ENCODE measurements at regions not wholly inside any gene's neighbourhood (a gene's known extent, or its start where the extent isn't known, plus 50 kb on each side); places are given as distances from the start of the nearest gene placed in this dataset.

GRCh38 chr3:180092889-180093288, 56.2 kb upstream of the PEX5L start:
- no peak for DNase-seq

- DNase-seq, result no peak
Measured at GRCh38 chr3:180093535-180093934, 56.8 kb upstream of the PEX5L start.

DNA sequence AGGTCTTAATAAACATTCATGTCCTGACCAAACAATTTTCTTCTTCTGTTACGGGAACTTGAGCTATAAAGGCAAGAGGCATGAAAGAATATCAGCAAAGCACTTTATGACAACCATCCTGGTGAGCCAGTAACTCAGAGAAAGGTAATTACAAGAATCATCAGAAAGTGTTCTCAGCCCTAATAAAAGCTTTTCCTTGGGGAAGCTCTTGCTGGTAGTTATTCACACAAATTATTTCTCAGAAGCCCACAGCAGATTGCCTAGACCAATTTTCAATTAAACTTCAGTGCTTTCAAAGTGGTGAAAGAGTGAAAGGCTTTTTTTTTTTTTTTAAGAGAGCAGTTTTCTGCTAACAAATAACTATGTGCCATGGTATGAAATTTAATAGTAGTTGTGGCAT, 60.9 kb upstream of the PEX5L start:
- DNase-seq, result no peak

- no peak for DNase-seq
Measured at GRCh38 chr3:180102134-180102533, 65.4 kb upstream of the PEX5L start.

DNA sequence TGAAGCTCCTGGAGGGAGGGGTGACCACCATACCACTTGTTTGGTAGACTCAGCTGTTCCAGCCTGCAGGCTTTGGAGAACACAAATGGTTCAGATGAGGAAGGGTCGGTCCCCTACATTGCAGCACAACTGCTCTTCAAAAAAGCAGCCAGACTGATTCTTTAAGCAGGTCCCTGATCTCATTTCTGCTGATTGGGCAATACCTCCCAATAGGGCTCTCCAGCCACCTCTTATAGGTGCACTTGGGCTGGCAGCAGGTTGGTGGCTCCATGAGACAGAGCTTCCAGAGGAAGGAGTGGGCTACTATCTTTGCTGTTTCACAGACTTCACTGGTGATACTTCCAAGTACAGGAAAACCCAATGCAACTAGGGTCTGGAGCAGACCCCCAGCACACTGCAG, 65.9 kb upstream of the PEX5L start:
- DNase-seq, result no peak

- no peak for DNase-seq
Measured at GRCh38 chr3:180116203-180116602, 79.5 kb upstream of the PEX5L start.

- no peak for DNase-seq
Measured at GRCh38 chr3:180116658-180117057, 79.9 kb upstream of the PEX5L start.

- no peak for DNase-seq
Measured at GRCh38 chr3:180117381-180118163, 80.8 kb upstream of the PEX5L start.

DNA sequence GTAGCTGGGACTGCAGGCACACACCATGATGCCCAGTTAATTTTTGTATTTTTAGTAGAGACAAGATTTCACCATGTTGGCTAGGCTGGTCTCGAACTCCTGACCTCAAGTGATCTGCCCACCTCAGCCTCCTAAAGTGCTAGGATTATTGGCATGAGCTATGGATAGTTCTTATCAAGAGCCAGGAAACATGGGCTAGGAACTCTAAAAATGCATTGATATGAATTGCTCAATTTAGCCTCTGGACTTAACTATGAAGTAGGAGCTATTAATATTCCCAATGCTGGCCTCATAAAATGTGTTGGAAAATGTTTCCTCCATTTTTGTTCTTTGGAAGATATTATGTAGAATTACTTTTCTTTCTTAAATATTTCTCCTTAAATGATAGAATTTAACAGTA, 82.8 kb upstream of the PEX5L start:
- DNase-seq, result no peak

GRCh38 chr3:180123928-180124327, 87.2 kb upstream of the PEX5L start:
- no peak for DNase-seq

DNA sequence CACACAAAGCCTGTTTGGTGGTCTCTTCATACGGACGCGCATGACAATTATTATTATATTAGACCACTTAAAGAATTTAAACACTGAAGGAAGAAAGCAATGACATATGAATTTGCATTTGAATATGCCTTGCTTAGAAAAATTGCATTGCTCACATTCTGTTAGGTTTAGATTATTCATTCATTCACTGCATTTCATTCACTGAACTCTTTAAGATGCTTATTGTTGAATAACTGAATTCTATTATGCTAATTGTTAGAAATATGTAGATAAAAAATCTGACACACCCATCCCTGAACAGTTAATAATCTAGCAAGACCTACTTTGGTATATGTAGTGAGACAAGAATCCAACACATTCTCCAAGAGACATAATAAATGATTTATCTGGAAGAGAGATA, 94.4 kb upstream of the PEX5L start:
- DNase-seq, result no peak

- DNase-seq, result no peak
Measured at GRCh38 chr3:180135101-180135500, 98.4 kb upstream of the PEX5L start.

DNA sequence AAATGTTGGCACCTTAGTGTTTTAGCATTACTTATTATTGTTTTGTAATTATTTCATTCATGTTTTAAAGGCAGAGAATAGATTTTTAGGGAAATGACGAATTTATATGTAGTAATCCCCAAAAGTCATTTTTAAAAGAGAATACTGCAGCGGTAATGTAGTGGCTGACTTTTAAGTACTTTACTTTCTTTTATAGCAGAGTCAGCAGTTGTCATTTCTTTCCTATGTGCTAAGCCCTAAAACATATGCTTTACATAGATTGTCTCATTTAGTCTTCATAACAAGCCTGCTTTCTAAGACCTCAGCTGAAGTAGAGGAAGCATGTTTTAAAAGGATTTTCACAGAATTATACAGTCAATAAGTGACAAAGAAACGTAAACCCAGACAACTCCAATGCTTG, 102.1 kb upstream of the PEX5L start:
- no peak for DNase-seq

GRCh38 chr3:180142041-180142440, 105.3 kb upstream of the PEX5L start:
- DNase-seq, result no peak

DNA sequence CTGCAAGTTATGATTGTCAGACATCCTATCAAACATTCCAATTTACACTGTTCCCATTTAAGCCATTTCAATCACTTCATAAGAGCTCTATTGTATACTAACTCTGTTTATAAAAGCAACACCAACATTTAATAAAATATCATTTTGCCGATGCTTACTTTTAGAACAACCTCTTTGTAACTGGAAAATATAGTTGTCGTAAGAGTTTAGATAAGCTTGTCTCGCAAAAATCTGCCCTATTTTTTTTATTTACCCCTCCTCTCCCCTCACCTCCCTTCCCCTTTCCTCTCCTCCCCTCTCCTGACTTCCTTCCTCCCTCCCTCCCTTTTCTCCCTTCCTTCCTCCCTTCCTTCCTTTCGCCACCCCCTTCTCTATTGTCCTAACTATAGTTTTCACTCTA, 105.7 kb upstream of the PEX5L start:
- no peak for DNase-seq

- no peak for DNase-seq
Measured at GRCh38 chr3:180161770-180162169, 125.0 kb upstream of the PEX5L start.

DNA sequence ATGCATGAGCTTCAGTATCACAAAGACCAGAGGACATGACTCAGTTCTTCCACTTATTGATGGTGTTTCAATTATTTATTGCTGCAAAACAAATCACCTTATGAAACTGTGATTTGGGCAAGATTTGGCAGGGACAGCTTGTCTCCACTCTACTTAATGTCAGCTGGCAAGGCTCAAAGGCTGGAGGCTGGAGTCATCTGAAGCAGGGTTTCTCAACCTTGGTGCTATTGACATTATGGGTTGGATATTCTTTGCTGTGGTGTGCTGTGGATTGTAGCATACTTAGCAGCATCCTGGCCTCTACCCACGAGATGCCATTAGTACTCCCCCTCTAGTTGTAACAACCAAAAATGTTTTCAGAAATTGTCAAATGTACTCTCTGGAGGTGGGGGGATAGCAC, 138.8 kb upstream of the PEX5L start:
- no peak for DNase-seq

DNA sequence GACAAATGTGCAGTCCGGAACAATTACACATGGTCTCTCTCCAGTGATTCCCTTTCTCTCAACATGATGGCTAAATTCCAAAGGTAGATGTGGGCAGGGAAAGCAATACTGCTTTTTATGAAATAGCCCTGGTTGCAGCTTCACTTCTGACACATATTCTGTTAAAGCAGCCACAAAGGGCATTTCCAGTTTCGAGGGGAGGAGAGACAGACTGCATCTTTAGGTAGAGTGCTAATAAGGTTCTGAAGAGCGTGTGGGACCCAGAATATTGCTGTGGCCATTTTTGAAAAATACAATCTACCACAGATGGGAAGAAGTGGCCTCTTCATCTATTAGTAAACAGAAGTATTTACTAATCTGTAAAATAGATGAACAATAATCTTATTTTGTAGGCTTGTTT, 139.3 kb upstream of the PEX5L start:
- no peak for DNase-seq

DNA sequence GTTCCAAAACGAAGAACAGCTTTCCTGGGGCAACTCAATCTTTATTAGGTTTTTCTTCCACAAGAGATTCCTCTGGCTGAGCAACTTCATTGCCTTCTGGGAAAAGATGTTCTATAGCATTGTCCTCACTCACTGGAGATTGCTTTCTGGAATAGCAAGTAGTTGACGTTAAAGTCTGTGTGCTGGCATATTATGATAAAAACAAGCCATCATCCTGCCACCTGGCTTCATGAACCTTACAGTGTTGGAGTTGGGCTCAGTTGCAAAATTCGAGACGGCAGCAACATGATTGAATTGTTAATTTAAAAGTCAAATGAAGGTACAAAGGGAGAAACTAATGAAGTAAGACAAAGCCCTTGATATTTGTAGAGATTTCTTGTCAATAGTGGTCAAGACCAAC, 140.5 kb upstream of the PEX5L start:
- no peak for DNase-seq

GRCh38 chr3:180179562-180179961, 142.8 kb upstream of the PEX5L start:
- DNase-seq, result no peak

DNA sequence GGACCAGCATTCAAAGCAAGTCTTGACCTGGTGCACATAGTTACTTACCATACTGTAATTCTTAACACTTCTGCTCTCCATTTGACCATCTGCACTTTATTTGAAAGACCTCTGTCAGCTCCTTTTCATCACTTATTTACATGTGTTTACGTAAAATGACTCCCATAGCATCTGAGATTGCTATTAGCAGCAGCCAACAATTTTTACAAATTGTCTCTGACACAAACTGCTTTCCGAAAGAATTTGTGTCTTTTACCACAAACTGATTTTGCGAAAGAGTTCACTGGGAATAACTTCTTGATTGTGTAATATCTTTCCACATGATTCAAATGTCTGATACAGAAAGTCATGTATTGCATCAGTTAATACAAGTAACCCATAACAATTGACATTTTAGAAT, 144.1 kb upstream of the PEX5L start:
- no peak for DNase-seq

DNA sequence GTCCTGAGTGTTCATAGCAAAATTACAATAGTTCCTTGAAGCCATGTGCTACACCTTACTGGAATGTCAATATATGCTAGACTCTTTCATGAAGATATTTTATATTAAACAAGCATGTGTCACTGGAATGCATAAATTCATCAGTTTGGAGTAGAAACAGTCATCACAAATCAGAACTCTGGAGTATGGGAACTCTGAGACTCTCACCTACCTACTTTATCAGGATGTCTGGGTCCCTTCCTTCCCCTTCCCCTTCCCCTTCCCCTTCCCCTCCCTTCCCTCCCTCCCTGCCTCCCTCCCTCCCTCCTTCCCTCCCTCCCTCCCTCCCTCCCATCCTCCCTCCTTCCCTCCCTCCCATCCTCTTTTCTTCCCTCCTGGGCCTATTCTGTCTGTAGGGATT, 144.7 kb upstream of the PEX5L start:
- no peak for DNase-seq

GRCh38 chr3:180183346-180183745, 146.6 kb upstream of the PEX5L start:
- no peak for DNase-seq

- no peak for DNase-seq
Measured at GRCh38 chr3:180184816-180185215, 148.1 kb upstream of the PEX5L start.

DNA sequence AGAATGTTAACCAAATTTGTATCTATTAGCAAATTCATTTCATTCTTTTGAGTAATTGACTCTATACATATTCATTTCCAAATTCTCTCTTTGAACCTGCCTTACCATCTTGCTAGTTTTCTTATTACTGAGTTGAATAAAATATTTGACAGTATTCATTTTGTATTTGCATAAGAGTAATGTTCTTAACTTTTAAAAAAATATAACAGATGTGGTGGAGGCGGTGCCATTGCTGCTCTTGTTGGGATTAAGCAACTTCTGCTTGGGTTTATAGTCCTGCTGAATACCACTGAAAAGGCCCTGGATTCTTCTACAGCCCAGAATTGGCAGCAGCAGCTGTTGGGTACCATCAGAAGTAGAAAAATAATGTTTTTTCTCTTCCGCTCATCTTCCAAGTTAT, 148.9 kb upstream of the PEX5L start:
- DNase-seq, result no peak
